Testis (tissue), 2 donors: ENCODE measurements at regions not wholly inside any gene's neighbourhood (a gene's known extent, or its start where the extent isn't known, plus 50 kb on each side); places are given as distances from the start of the nearest gene placed in this dataset.

ENCODE experiments used
- POLR2A ChIP-seq: fragments of 450-650 bp; IDR thresholded peaks from one replicate; pipeline ENCODE4 v1.6.1; 2017; ENCODE audit warnings: antibody characterized with exemption, mild to moderate bottlenecking, moderate library complexity
- TF ChIP-seq, protein P1 (sequence below), 3 experiments: fragments of 450-650 bp in 2 of 3; fragments of 200-600 bp in 1 of 3; sonication (generic) in 1 of 3; IDR thresholded peaks; one replicate each; pipeline ENCODE4 v1.5.1; 2016 to 2019; ENCODE audit warnings: antibody characterized with exemption in 3 of 3, mild to moderate bottlenecking in 2 of 3, moderate library complexity in 1 of 3

DNA sequence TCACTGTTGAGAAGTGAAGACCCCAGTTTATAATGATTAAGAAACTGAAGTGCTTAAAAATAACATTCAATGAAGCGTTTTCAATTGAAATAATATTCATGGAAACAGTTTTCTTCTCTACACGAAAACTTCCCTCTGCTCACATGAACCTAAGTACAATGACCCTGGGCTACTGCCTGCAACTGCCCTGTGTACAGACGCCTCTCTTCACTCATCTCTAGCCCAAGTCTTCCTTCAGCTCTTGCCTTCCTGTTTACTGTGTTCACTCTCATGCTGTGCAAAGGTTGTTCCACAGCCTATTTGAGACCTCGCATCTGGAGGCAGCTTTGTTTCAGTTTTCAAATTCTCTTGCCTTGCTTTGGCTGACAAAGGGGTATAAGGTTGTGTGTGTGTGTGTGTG, 100.8 kb downstream of the GRIN2B start:
- TF ChIP-seq POLR2A, result no peak
- TF ChIP-seq, protein P1, sequence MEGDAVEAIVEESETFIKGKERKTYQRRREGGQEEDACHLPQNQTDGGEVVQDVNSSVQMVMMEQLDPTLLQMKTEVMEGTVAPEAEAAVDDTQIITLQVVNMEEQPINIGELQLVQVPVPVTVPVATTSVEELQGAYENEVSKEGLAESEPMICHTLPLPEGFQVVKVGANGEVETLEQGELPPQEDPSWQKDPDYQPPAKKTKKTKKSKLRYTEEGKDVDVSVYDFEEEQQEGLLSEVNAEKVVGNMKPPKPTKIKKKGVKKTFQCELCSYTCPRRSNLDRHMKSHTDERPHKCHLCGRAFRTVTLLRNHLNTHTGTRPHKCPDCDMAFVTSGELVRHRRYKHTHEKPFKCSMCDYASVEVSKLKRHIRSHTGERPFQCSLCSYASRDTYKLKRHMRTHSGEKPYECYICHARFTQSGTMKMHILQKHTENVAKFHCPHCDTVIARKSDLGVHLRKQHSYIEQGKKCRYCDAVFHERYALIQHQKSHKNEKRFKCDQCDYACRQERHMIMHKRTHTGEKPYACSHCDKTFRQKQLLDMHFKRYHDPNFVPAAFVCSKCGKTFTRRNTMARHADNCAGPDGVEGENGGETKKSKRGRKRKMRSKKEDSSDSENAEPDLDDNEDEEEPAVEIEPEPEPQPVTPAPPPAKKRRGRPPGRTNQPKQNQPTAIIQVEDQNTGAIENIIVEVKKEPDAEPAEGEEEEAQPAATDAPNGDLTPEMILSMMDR (IDR thresholded peaks at IDR 0.05), result no peak
